ENCODE measurements at regions not wholly inside any gene's neighbourhood (a gene's known extent, or its start where the extent isn't known, plus 50 kb on each side); places are given as distances from the start of the nearest gene placed in this dataset.
"Not testable (repeated sequence)": the region's sequence is repeated elsewhere in the genome, so short reads cannot be mapped to it uniquely, and the experiment has no call there.

- intact Hi-C loops (cut with DNase I; ENCODE audit: low total_unique reads); H3K4me3 ChIP-seq (ENCODE audit: low read depth, poor library complexity, severe bottlenecking); DNase-seq (ENCODE audit: low spot score in 2 of 2): not testable (repeated sequence)
- WGBS, 2 donors, result 15 to 41% methylated on average over 5 to 8 of the region's 24 CpGs
These were observed 180.4 kb upstream of the NOTCH2NLA start for GRCh38 chr1:146409116-146409801.

- H3K4me3 ChIP-seq (ENCODE audit: low read depth, poor library complexity, severe bottlenecking); intact Hi-C loops (cut with DNase I; ENCODE audit: low total_unique reads); DNase-seq (ENCODE audit: low spot score in 2 of 2): not testable (repeated sequence)
- WGBS, 2 donors, result 4 to 29% methylated on average over 4 to 7 of the region's 7 CpGs
These were observed 172.5 kb upstream of the NOTCH2NLA start for GRCh38 chr1:146401281-146401825.

GRCh38 chr1:146400173-146401121 is 171.6 kb upstream of the NOTCH2NLA start:
- H3K4me3 ChIP-seq (ENCODE audit: low read depth, poor library complexity, severe bottlenecking); DNase-seq (ENCODE audit: low spot score in 2 of 2); intact Hi-C loops (cut with DNase I; ENCODE audit: low total_unique reads): not testable (repeated sequence)
- WGBS, 2 donors, result 67 to 74% methylated on average over 8 of the region's 8 CpGs

GRCh38 chr1:146399225-146399624 is 170.4 kb upstream of the NOTCH2NLA start:
- intact Hi-C loops (cut with DNase I; ENCODE audit: low total_unique reads); H3K4me3 ChIP-seq (ENCODE audit: low read depth, poor library complexity, severe bottlenecking); DNase-seq (ENCODE audit: low spot score in 2 of 2): not testable (repeated sequence)
- WGBS, 2 donors, result 81 to 89% methylated on average over 2 of the region's 2 CpGs

GRCh38 chr1:146396801-146397200 is 168.0 kb upstream of the NOTCH2NLA start:
- intact Hi-C loops (cut with DNase I; ENCODE audit: low total_unique reads); DNase-seq (ENCODE audit: low spot score in 2 of 2); H3K4me3 ChIP-seq (ENCODE audit: low read depth, poor library complexity, severe bottlenecking): not testable (repeated sequence)

GRCh38 chr1:146396242-146396641 is 167.4 kb upstream of the NOTCH2NLA start:
- DNase-seq (ENCODE audit: low spot score in 2 of 2); H3K4me3 ChIP-seq (ENCODE audit: low read depth, poor library complexity, severe bottlenecking); intact Hi-C loops (cut with DNase I; ENCODE audit: low total_unique reads): not testable (repeated sequence)
- 61% methylated on average over 5 of the region's 6 CpGs; no CpG with 5 or more reads in 1 of the 2 donors for WGBS, 2 donors

GRCh38 chr1:146393796-146394195 is 165.0 kb upstream of the NOTCH2NLA start:
- DNase-seq (ENCODE audit: low spot score in 2 of 2), result not testable (repeated sequence)

GRCh38 chr1:146393154-146393553 is 164.3 kb upstream of the NOTCH2NLA start:
- H3K4me3 ChIP-seq (ENCODE audit: low read depth, poor library complexity, severe bottlenecking); DNase-seq (ENCODE audit: low spot score in 2 of 2); intact Hi-C loops (cut with DNase I; ENCODE audit: low total_unique reads): not testable (repeated sequence)
- 56 to 64% methylated on average over 19 of the region's 19 CpGs for WGBS, 2 donors

More at GRCh38 chr1:146393796-146394195, 165.0 kb upstream of the NOTCH2NLA start:
- intact Hi-C loops (cut with DNase I; ENCODE audit: low total_unique reads); H3K4me3 ChIP-seq (ENCODE audit: low read depth, poor library complexity, severe bottlenecking): not testable (repeated sequence)
- 55 to 60% methylated on average over 4 to 16 of the region's 23 CpGs for WGBS, 2 donors

GRCh38 chr1:146389178-146389577 is 160.4 kb upstream of the NOTCH2NLA start:
- WGBS, 2 donors, result 78 to 80% methylated on average over 4 to 5 of the region's 6 CpGs
- H3K4me3 ChIP-seq (ENCODE audit: low read depth, poor library complexity, severe bottlenecking); DNase-seq (ENCODE audit: low spot score in 2 of 2); intact Hi-C loops (cut with DNase I; ENCODE audit: low total_unique reads): not testable (repeated sequence)

- intact Hi-C loops (cut with DNase I; ENCODE audit: low total_unique reads); DNase-seq (ENCODE audit: low spot score in 2 of 2); H3K4me3 ChIP-seq (ENCODE audit: low read depth, poor library complexity, severe bottlenecking): not testable (repeated sequence)
- 28 to 32% methylated on average over 7 to 9 of the region's 10 CpGs for WGBS, 2 donors
These were observed 159.1 kb upstream of the NOTCH2NLA start for GRCh38 chr1:146387750-146388469.
